Esophagus squamous epithelium (tissue), 5 donors: ENCODE measurements at regions not wholly inside any gene's neighbourhood (a gene's known extent, or its start where the extent isn't known, plus 50 kb on each side); places are given as distances from the start of the nearest gene placed in this dataset.
A peak's percentile ranks its signal among the peaks of the same experiment; 100 is the strongest.
"Not testable (repeated sequence)": the region's sequence is repeated elsewhere in the genome, so short reads cannot be mapped to it uniquely, and the experiment has no call there.

Experiments used
- DNase-seq: peaks from one replicate; lab custom pipeline; 2025; lab: John Stamatoyannopoulos, UW
- H3K27ac ChIP-seq, 4 donors: fragments of 200-600 bp; sonication (generic); one replicate each; pipeline ENCODE4 v1.5.1; 2016 to 2019; ENCODE audit warnings: mild to moderate bottlenecking in 1 of 4
- H3K27me3 ChIP-seq, 4 donors: fragments of 200-600 bp; sonication (generic); 1 replicate in 3 of 4; 2 replicates in 1 of 4; pipeline versions ENCODE4 v1.5.1 to v1.6.0; 2017 to 2021; ENCODE audit warnings: antibody characterized with exemption in 1 of 4
- H3K36me3 ChIP-seq, 3 donors: fragments of 200-600 bp; sonication (generic); one replicate each; pipeline ENCODE4 v1.5.1; 2016 to 2019
- H3K4me1 ChIP-seq, 3 donors: fragments of 200-600 bp; sonication (generic); one replicate each; pipeline ENCODE4 v1.5.1; 2017 to 2019
- H3K4me3 ChIP-seq, 4 donors: fragments of 200-600 bp; sonication (generic); 1 replicate in 3 of 4; 2 replicates in 1 of 4; pipeline ENCODE4 v1.5.1; 2016 to 2019; ENCODE audit warnings: mild to moderate bottlenecking in 2 of 4, moderate library complexity in 1 of 4
- H3K9me3 ChIP-seq, 3 donors: fragments of 200-600 bp; sonication (generic); one replicate each; pipeline ENCODE4 v1.5.1; 2016 to 2019
- CTCF ChIP-seq, 6 experiments: fragments of 450-650 bp in 4 of 6; fragments of 200-600 bp in 2 of 6; sonication (generic) in 2 of 6; IDR thresholded peaks; one replicate each; pipeline ENCODE4 v1.5.1; 2016 to 2019; ENCODE audit warnings: antibody characterized with exemption in 6 of 6, mild to moderate bottlenecking in 4 of 6, moderate library complexity in 4 of 6
- POLR2A ChIP-seq, 4 donors: fragments of 450-650 bp; IDR thresholded peaks; one replicate each; pipeline ENCODE4 v1.6.1; 2017; ENCODE audit warnings: antibody characterized with exemption in 4 of 4, mild to moderate bottlenecking in 4 of 4, moderate library complexity in 3 of 4
- WGBS, 2 donors: methylation state at CpG; one replicate each; pipeline ENCODE4 v1.1.5; 2018; 5-methylcytosine and 5-hydroxymethylcytosine counted together
- intact Hi-C: fragments of 100-400 bp; cut with DNase I; formaldehyde crosslinking; loops from one replicate; pipeline ENCODE4 v1.15.0; 2022
- donor health status: DM: yes; HTN: yes; CAD: no.

DNA sequence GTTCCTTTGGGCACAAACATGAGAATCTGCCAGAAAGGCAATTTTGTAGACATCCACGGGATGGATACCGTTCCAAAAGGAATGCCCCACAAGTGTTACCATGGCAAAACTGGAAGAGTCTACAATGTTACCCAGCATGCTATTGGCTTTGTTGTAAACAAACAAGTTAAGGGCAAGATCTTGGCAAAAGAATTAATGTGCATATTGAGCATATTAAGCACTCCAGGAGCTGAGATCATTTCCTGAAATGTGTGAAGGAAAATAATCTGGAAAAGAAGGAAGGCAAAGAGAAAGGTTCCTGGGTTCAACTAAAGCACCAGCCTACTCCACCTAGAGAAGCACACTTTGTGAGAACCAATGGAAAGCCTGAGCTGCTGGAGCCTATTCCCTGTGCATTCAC lies 103.9 kb upstream of the ARG1 start:
- no peaks in the 10 kb centered on the region for H3K27me3 ChIP-seq
- no peaks in the 10 kb centered on the region for H3K36me3 ChIP-seq
- H3K9me3 ChIP-seq, result peaks cover 0 to 3% (median 0%) of the 10 kb centered on the region in 3 donors
- no peak for DNase-seq
- no peak for TF ChIP-seq CTCF (IDR thresholded peaks at IDR 0.05)
- TF ChIP-seq POLR2A (IDR thresholded peaks at IDR 0.05), result no peak
- no peak overlapping the region for H3K27ac ChIP-seq
- no peak overlapping the region for H3K4me3 ChIP-seq
- intact Hi-C loops, result no loop called here
- H3K4me1 ChIP-seq, result no peaks in the 10 kb centered on the region
- 72 to 75% methylated on average over 2 of the region's 2 CpGs for WGBS, 2 donors

- TF ChIP-seq CTCF (IDR thresholded peaks at IDR 0.05) (no peak), POLR2A (IDR thresholded peaks at IDR 0.05) (no peak)
- Histone ChIP-seq H3K9me3 (peaks cover 0 to 14% (median 0%) of the 10 kb centered on the region in 3 donors), H3K4me1 (no peaks in the 10 kb centered on the region), H3K27ac (no peak overlapping the region), H3K4me3 (no peak overlapping the region), H3K36me3 (no peaks in the 10 kb centered on the region), H3K27me3 (no peaks in the 10 kb centered on the region)
- 19 to 45% methylated on average over 3 of the region's 3 CpGs for WGBS, 2 donors
- intact Hi-C loops, result no loop called here
- DNase-seq, result no peak
Observed at GRCh38 chr6:131470534-131470933, 102.5 kb upstream of the ARG1 start.

- no peak for TF ChIP-seq POLR2A (IDR thresholded peaks at IDR 0.05)
- no peak for TF ChIP-seq CTCF (IDR thresholded peaks at IDR 0.05)
- Histone ChIP-seq H3K27me3 (no peaks in the 10 kb centered on the region), H3K9me3 (peaks cover 0 to 15% (median 0%) of the 10 kb centered on the region in 3 donors), H3K27ac (no peak overlapping the region), H3K4me3 (no peak overlapping the region), H3K4me1 (no peaks in the 10 kb centered on the region), H3K36me3 (no peaks in the 10 kb centered on the region)
- intact Hi-C loops, result no loop called here
- no peak for DNase-seq
- 82 to 88% methylated on average over 3 of the region's 3 CpGs for WGBS, 2 donors
Observed at GRCh38 chr6:131471331-131471730, 101.7 kb upstream of the ARG1 start.

- H3K27me3 ChIP-seq, H3K36me3 ChIP-seq, DNase-seq, H3K27ac ChIP-seq, intact Hi-C loops, H3K4me3 ChIP-seq, H3K4me1 ChIP-seq: not testable (repeated sequence)
- peaks cover 0 to 15% (median 0%) of the 10 kb centered on the region in 3 donors for H3K9me3 ChIP-seq
Observed at GRCh38 chr6:131473303-131473702, 99.7 kb upstream of the ARG1 start.

- WGBS, 2 donors, result 81 to 82% methylated on average over 2 of the region's 2 CpGs
- Histone ChIP-seq H3K4me1 (peaks cover 0 to 15% (median 0%) of the 10 kb centered on the region in 3 donors), H3K4me3 (no peak overlapping the region), H3K36me3 (no peaks in the 10 kb centered on the region), H3K9me3 (peaks cover 0 to 15% (median 0%) of the 10 kb centered on the region in 3 donors), H3K27ac (no peak overlapping the region), H3K27me3 (no peaks in the 10 kb centered on the region)
- DNase-seq, result no peak
- intact Hi-C loops, result no loop called here
- TF ChIP-seq POLR2A (IDR thresholded peaks at IDR 0.05) (no peak), CTCF (IDR thresholded peaks at IDR 0.05) (no peak)
Observed at GRCh38 chr6:131476362-131476761, 96.7 kb upstream of the ARG1 start.

DNA sequence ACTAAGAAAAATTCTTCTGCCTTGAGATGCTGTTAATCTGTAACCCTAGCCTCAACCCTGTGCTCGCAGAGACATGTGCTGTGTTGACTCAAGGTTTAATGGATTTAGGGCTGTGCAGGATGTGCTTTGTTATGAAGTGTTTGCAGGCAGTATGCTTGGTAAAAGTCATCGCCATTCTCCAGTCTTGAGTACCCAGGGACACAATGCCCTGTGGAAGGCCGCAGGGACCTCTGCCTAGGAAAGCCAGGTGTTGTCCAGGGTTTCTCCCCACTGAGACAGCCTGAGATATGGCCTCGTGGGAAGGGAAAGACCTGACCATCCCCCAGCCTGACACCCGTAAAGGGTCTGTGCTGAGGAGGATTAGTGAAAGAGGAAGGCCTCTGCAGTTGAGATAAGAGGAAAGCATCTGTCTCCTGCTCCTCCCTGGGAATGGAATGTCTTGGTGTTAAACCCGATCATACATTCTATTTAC lies 94.2 kb upstream of the ARG1 start:
- H3K4me1 ChIP-seq, result peaks cover 0 to 15% (median 0%) of the 10 kb centered on the region in 3 donors
- peaks cover 0 to 15% (median 0%) of the 10 kb centered on the region in 3 donors for H3K9me3 ChIP-seq
- H3K4me3 ChIP-seq, intact Hi-C loops, H3K27me3 ChIP-seq, H3K36me3 ChIP-seq, DNase-seq: not testable (repeated sequence)
- H3K27ac ChIP-seq, result peak overlapping the region in 2 of 4 donors; percentile 62 to 65
- 20 to 29% methylated on average over 4 to 6 of the region's 6 CpGs for WGBS, 2 donors
